HCT116 (cell line): ENCODE measurements at regions not wholly inside any gene's neighbourhood (a gene's known extent, or its start where the extent isn't known, plus 50 kb on each side); places are given as distances from the start of the nearest gene placed in this dataset.

Experiments used
- CTCF ChIP-seq, 3 experiments: fragments of 200-600 bp in 1 of 3; sonication (generic) in 1 of 3; IDR thresholded peaks in 2 of 3; conservative IDR thresholded peaks in 1 of 3; 2 replicates each; pipeline ENCODE4 v1.5.1; 2012 to 2017; ENCODE audit warnings: low read depth in 2 of 3, low read length in 2 of 3, antibody characterized with exemption in 1 of 3, borderline replicate concordance in 1 of 3, control low read depth in 1 of 3, mild to moderate bottlenecking in 1 of 3, mixed read lengths in 1 of 3, mixed run types in 1 of 3, moderate library complexity in 1 of 3; ENCODE audit not compliant: insufficient read depth in 1 of 3
- REST ChIP-seq: IDR thresholded peaks from 2 replicates; pipeline ENCODE4 v1.6.1; 2012; ENCODE audit warnings: low read depth

- TF ChIP-seq CTCF (IDR thresholded peaks at IDR 0.05 in 2 of 3, conservative IDR thresholded peaks at IDR 0.05 in 1 of 3; ENCODE audit: borderline replicate concordance in 1 of 3, insufficient read depth in 1 of 3, low read depth in 2 of 3, low read length in 2 of 3) (no peak), REST (no peak)
These were observed 92.6 kb upstream of the ZNF618 start for GRCh38 chr9:113783475-113783874.
